ENCODE measurements at regions not wholly inside any gene's neighbourhood (a gene's known extent, or its start where the extent isn't known, plus 50 kb on each side); places are given as distances from the start of the nearest gene placed in this dataset.

- H3K79me2 ChIP-seq (ENCODE audit: control insufficient read depth, insufficient read depth, low read length) = no peaks in the 10 kb centered on the region
- no peak for TF ChIP-seq POLR2AphosphoS5 (IDR thresholded peaks at IDR 0.05; ENCODE audit: insufficient read depth, low read depth, low read length)
- peaks cover 2% of the 10 kb centered on the region for H3K9me3 ChIP-seq (replicated peaks; ENCODE audit: control insufficient read depth, insufficient read depth, low read length)
- no peaks in the 10 kb centered on the region for H3K4me1 ChIP-seq (ENCODE audit: control insufficient read depth, extremely low read depth, insufficient read depth, low read length)
- no peaks in the 10 kb centered on the region for H3K27me3 ChIP-seq (ENCODE audit: control insufficient read depth in 2 of 2, insufficient read depth in 2 of 2, low read length in 2 of 2)
- CTCF ChIA-PET = no interaction called here
- no peak for FAIRE-seq
- no peaks in the 10 kb centered on the region for H3K36me3 ChIP-seq (ENCODE audit: control insufficient read depth in 2 of 2, extremely low read depth in 1 of 2, insufficient read depth in 2 of 2, low read length in 2 of 2)
- H3K9ac ChIP-seq (replicated peaks; ENCODE audit: extremely low read depth, insufficient read depth, low read length) = no peak overlapping the region
- H3K4me3 ChIP-seq (replicated peaks in 1 of 3; ENCODE audit: insufficient read depth in 1 of 3, low read depth in 1 of 3, low read length in 3 of 3) = no peak overlapping the region
- H3K27ac ChIP-seq (ENCODE audit: insufficient read depth, low read depth, low read length) = no peak overlapping the region
- intact Hi-C loops (cut with micrococcal nuclease) = no loop called here
- no TSS peak for BruUV-seq (replicated peaks)
- no peaks in the 10 kb centered on the region for H4K20me1 ChIP-seq (replicated peaks; ENCODE audit: control insufficient read depth, extremely low read depth, insufficient read depth, low read length)
- no peak overlapping the region for H3K4me2 ChIP-seq (ENCODE audit: insufficient read depth, low read length)
- POLR2A ChIA-PET = no interaction called here
- no peak overlapping the region for H2AFZ ChIP-seq (ENCODE audit: low read depth, low read length)
- no peaks in the 10 kb centered on the region for H3K9me1 ChIP-seq (replicated peaks; ENCODE audit: control insufficient read depth, extremely low read depth, insufficient read depth, low read length)
- DNase-seq (ENCODE audit: low read depth, low spot score) = no peak
- dilution Hi-C loops (cut with MboI; ENCODE audit: extremely low pct_ligation_motif_present, low sequenced_read_pairs) = no loop called here
Measured at GRCh38 chr3:4091786-4092185, 211.4 kb upstream of the SETMAR start.

GRCh38 chr3:4097801-4098200 lies 205.4 kb upstream of the SETMAR start:
- intact Hi-C loops (cut with micrococcal nuclease) (no loop called here), dilution Hi-C loops (cut with MboI; ENCODE audit: extremely low pct_ligation_motif_present, low sequenced_read_pairs) (no loop called here)
- H4K20me1 ChIP-seq (replicated peaks; ENCODE audit: control insufficient read depth, extremely low read depth, insufficient read depth, low read length) = no peaks in the 10 kb centered on the region
- no peak overlapping the region for H3K9ac ChIP-seq (replicated peaks; ENCODE audit: extremely low read depth, insufficient read depth, low read length)
- H3K9me3 ChIP-seq (replicated peaks; ENCODE audit: control insufficient read depth, insufficient read depth, low read length) = no peaks in the 10 kb centered on the region
- H3K27me3 ChIP-seq (ENCODE audit: control insufficient read depth in 2 of 2, insufficient read depth in 2 of 2, low read length in 2 of 2) = no peaks in the 10 kb centered on the region
- H3K36me3 ChIP-seq (ENCODE audit: control insufficient read depth in 2 of 2, extremely low read depth in 1 of 2, insufficient read depth in 2 of 2, low read length in 2 of 2) = no peaks in the 10 kb centered on the region
- H3K4me1 ChIP-seq (ENCODE audit: control insufficient read depth, extremely low read depth, insufficient read depth, low read length) = no peaks in the 10 kb centered on the region
- TF ChIP-seq CTCF (IDR thresholded peaks at IDR 0.05; ENCODE audit: extremely low read depth in 1 of 2, insufficient read depth in 1 of 2, low read depth in 1 of 2, low read length in 2 of 2) = no peak
- TF ChIP-seq EZH2 (IDR thresholded peaks at IDR 0.05; ENCODE audit: borderline replicate concordance, low read depth, low read length, severe bottlenecking) = no peak
- no peak for TF ChIP-seq POLR2AphosphoS5 (IDR thresholded peaks at IDR 0.05; ENCODE audit: insufficient read depth, low read depth, low read length)
- TF ChIP-seq POLR2A (IDR thresholded peaks at IDR 0.05; ENCODE audit: low read depth, low read length) = no peak
- no peak for TF ChIP-seq FOS (IDR thresholded peaks at IDR 0.05; ENCODE audit: borderline replicate concordance, insufficient read depth, low read length)
- TF ChIP-seq JUN (IDR thresholded peaks at IDR 0.05; ENCODE audit: borderline replicate concordance, insufficient read depth, insufficient read length, low read depth) = no peak
- TF ChIP-seq GATA2 (IDR thresholded peaks at IDR 0.05; ENCODE audit: insufficient read depth, insufficient read length, low read depth, low read length) = no peak
- no peak for TF ChIP-seq MAX (IDR thresholded peaks at IDR 0.05; ENCODE audit: insufficient read depth, insufficient read length)
- TF ChIP-seq MYC (IDR thresholded peaks at IDR 0.05; ENCODE audit: low read depth, low read length) = no peak
- BruUV-seq (replicated peaks) = no TSS peak
- no peaks in the 10 kb centered on the region for H3K79me2 ChIP-seq (ENCODE audit: control insufficient read depth, insufficient read depth, low read length)
- FAIRE-seq = no peak
- H3K27ac ChIP-seq (ENCODE audit: insufficient read depth, low read depth, low read length) = no peak overlapping the region
- no peak overlapping the region for H2AFZ ChIP-seq (ENCODE audit: low read depth, low read length)
- H3K4me3 ChIP-seq (replicated peaks in 1 of 3; ENCODE audit: insufficient read depth in 1 of 3, low read depth in 1 of 3, low read length in 3 of 3) = no peak overlapping the region
- H3K9me1 ChIP-seq (replicated peaks; ENCODE audit: control insufficient read depth, extremely low read depth, insufficient read depth, low read length) = no peaks in the 10 kb centered on the region
- no peak for DNase-seq (ENCODE audit: low read depth, low spot score)
- POLR2A ChIA-PET = no interaction called here
- CTCF ChIA-PET = no interaction called here
- H3K4me2 ChIP-seq (ENCODE audit: insufficient read depth, low read length) = no peak overlapping the region
